ENCODE measurements at regions not wholly inside any gene's neighbourhood (a gene's known extent, or its start where the extent isn't known, plus 50 kb on each side); places are given as distances from the start of the nearest gene placed in this dataset.

GRCh38 chr13:83498045-83498444, 384.2 kb downstream of the SLITRK1 start:
- RAD21 ChIA-PET (ENCODE audit: unreplicated experiment), result no interaction called here
- no TSS peak for BruUV-seq (replicated peaks)
- Histone ChIP-seq H3K4me3 (no peak overlapping the region), H4K20me1 (ENCODE audit: control insufficient read depth, insufficient read depth) (no peaks in the 10 kb centered on the region), H3K79me2 (ENCODE audit: control insufficient read depth, insufficient read depth, low read length) (no peaks in the 10 kb centered on the region), H3K27me3 (replicated peaks in 1 of 2; ENCODE audit: control insufficient read depth in 2 of 2, insufficient read depth in 2 of 2, low read length in 1 of 2) (no peaks in the 10 kb centered on the region), H3K9me3 (replicated peaks; ENCODE audit: control insufficient read depth, insufficient read depth, low read length) (no peaks in the 10 kb centered on the region), H3K36me3 (ENCODE audit: control insufficient read depth in 2 of 2, insufficient read depth in 2 of 2, low read length in 1 of 2) (no peaks in the 10 kb centered on the region), H3K4me1 (ENCODE audit: control insufficient read depth, insufficient read depth, low read length) (no peaks in the 10 kb centered on the region), H3K4me2 (ENCODE audit: control insufficient read depth, insufficient read depth) (no peak overlapping the region), H3K9ac (ENCODE audit: control insufficient read depth, insufficient read depth, low read length) (no peak overlapping the region), H2AFZ (ENCODE audit: control insufficient read depth, low read depth, low read length) (no peak overlapping the region), H3K27ac (ENCODE audit: control insufficient read depth, insufficient read depth) (no peak overlapping the region)
- SMC1A ChIA-PET (ENCODE audit: uncharacterized antibody, unreplicated experiment), result no interaction called here
- POLR2A ChIA-PET, result no interaction called here
- DNase-seq (ENCODE audit: low read depth, low spot score) (no peak), FAIRE-seq (no peak), ATAC-seq (no peak)
- intact Hi-C loops (cut with micrococcal nuclease; ENCODE audit: unreplicated experiment), result no loop called here
- CTCF ChIA-PET, result no interaction called here
- in situ Hi-C loops (cut with MboI), result no loop called here
- TF ChIP-seq TCF12 (IDR thresholded peaks at IDR 0.05; ENCODE audit: low read depth, low read length) (no peak), MLLT1 (IDR thresholded peaks at IDR 0.05) (no peak), ZSCAN29 (IDR thresholded peaks at IDR 0.05) (no peak), IRF3 (IDR thresholded peaks at IDR 0.05) (no peak), NR2C1 (IDR thresholded peaks at IDR 0.05) (no peak), ZNF622 (IDR thresholded peaks at IDR 0.05) (no peak), ZNF687 (IDR thresholded peaks at IDR 0.05) (no peak), STAT1 (conservative IDR thresholded peaks at IDR 0.05) (no peak), KDM1A (IDR thresholded peaks at IDR 0.05; ENCODE audit: borderline replicate concordance) (no peak), ZBTB40 (IDR thresholded peaks at IDR 0.05; ENCODE audit: borderline replicate concordance) (no peak), RELB (IDR thresholded peaks at IDR 0.05; ENCODE audit: low read depth) (no peak), FOXK2 (IDR thresholded peaks at IDR 0.05) (no peak), IRF4 (IDR thresholded peaks at IDR 0.05; ENCODE audit: low read depth, low read length) (no peak)

Measured in GM12878 (cell line).